GM19397 (cell line): ENCODE measurements at regions not wholly inside any gene's neighbourhood (a gene's known extent, or its start where the extent isn't known, plus 50 kb on each side); places are given as distances from the start of the nearest gene placed in this dataset.
"Not testable (repeated sequence)": the region's sequence is repeated elsewhere in the genome, so short reads cannot be mapped to it uniquely, and the experiment has no call there.

ENCODE experiments used
- ATAC-seq: cut with Tn5 transposase; IDR thresholded peaks from one replicate; pipeline ENCODE4 v1.9.1; 2021; ENCODE audit warnings: mild to moderate bottlenecking, moderate library complexity; ENCODE audit not compliant: unreplicated experiment

DNA sequence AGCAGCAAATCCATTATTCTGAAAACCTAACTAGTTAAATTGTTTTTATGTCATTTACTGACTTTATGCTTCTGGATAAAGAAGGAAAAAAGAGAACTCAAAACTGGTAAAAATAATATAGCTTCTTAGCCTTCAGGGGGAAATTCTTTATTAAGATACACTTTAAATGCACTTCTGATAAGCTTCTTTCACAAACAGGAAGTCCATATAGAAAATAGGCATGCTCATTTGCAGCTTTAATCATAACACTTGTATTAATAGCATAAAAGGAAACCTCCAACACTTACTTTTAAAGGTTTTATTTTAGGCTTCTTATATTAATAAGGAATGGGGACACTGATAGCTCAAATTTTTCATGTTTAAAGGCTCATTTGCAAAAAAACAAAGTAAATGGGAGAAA is 538.0 kb upstream of the SLC35B3 start:
- ATAC-seq: no peak

DNA sequence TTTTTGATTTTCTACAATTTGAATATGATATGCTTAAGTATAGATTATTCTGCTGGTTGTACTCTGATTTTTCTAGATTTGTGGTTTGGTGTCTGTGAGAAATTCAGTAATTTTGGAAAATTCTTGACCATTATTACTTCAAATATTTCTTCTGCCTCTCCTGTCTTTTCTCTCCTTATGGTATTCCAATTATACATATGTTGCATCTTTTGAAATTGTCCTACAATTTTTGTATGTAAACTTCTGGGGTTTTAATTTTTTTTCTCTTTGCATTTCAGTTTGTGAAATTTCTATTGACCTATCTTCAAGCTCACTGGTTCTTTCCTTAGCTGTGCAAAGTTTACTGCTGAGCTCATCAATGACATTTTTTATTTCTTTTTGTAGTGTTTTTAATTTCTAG is 534.4 kb upstream of the SLC35B3 start:
- ATAC-seq: no peak

DNA sequence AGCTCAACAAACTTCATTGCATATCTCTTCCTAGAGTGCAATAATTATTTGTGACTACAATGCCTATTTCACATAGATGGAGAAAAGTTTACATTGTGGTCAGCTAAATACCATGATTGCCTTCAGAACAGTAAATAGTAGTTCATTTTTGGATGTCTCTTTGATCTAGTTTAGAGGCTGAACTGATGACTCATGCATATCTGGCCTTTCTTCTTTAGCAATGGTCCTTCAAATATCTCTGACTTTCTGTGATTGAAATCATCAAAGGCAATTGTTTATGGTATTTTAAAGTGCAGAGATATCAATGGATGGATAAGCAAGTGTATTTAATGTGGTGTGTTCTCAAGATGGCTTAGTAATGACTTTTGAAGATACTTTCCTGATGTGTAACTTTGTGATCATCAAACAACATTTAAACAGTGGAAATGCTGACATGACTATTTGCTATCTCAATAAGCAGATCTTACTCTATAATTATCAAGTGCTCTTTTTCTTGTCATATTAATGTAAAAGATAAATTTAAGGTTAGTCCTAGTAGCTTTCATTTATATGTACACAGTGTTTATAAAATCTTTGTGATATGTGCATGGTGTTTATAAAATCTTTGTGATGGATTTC is 523.7 kb upstream of the SLC35B3 start:
- no peak for ATAC-seq

DNA sequence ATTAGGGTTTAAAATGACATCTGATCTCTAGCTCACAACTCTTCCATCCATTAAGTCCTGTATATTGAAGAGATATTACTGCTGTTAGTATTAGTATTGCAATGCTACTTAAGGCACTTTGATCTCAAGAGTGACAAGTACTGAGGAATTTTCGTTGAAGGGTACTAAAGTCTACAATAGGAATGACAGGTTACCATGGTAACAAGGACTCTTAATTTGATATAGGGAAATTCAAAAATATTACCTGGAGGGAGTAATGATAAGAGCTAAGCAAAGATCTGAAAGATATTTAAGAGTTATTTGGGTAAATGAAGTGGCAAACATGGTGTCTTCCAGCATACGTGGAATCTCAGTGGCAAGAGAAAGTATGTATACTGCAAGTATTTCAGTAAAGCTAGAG is 518.0 kb upstream of the SLC35B3 start:
- ATAC-seq: no peak

DNA sequence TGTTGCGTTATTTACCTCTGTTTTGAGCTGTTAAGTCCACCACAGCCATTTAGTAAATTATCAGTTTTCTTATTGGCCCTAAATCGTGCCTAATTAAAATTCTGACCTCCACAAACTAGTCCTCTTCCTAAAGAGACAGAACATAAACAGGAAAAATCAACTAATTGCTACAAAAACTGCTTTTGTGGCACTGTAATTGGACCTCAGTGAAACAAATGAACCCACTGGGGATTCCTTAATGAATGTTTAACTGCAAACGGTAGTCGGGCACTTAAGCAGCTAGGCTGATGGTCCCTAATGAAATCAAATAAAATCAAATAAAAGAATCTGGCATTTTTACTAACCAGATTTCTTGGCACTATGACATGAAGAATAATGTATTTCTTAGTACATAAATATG is 513.4 kb upstream of the SLC35B3 start:
- no peak for ATAC-seq

DNA sequence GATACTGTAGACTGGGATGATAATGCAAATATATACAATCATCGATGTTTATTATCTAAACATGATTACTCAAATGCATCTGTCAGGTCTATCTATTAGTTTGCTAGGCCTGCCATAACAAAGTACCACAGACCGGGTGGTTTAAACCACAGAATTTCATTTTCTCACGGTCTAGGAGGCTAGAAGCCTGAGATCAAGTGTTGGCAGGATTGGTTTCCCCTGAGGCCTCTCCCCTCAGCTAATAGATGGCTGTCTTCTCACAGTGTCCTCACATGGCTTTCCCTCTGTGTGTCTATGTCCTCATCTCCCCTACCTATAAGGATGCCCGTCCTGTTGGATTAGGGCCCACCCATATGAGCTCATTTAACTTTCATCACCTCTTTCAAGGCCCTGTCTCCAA is 512.6 kb upstream of the SLC35B3 start:
- ATAC-seq: no peak

DNA sequence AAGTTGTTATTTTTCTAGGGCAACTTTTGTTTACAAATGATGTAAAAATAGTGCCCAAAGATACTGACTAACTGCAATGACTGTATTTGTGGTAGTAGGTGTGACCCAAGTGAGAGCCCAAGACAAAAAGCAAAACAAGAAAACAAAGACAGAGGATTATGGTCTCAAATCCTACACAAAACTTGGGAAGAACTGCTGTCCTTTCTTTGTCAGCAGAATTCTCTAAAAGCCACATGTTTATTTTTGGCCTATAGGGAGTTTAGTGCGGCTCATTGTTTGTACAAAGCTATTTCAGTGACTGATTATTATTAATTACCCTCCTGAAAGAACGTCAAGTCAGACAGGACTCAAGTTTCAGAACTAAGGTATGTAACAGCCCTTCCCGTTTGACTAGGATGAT is 509.2 kb upstream of the SLC35B3 start:
- ATAC-seq: no peak

DNA sequence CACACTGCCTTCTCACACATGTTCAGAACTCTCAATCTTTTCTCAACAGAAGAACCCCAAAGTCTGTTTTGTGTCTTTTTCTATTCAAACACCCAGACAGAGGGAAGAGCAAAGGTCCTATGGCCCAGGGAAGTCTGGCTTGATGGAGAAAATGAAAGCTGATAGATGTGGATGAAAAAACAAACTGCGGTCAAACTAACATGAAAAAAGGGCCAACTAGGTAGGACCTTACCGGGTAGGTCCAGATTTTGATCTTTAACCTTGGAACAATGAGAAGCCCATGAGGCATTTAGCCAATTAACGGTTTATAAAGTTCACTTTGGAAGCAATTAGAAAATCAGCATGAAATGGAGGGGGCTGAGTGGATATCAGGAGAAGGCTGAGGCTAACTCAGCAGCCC is 507.7 kb upstream of the SLC35B3 start:
- no peak for ATAC-seq

DNA sequence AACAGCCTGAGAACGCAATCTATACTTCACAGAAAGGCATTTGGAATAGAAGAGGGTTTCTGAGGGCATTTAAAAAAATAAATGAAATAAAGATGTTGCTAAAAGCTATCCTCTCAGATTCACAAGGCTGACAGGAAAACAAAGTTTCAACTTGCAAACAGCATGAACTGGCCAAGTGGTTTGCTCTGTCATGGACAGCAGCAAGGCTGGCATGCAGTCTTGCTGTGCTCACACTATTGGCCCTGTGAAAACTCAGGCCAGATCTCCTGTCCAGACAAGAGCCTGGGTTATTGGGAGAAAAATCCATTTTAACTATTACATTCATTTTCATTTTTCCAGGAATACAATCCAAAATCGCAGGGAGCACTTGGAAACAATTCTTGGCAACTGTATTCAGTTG is 506.2 kb upstream of the SLC35B3 start:
- ATAC-seq: no peak

DNA sequence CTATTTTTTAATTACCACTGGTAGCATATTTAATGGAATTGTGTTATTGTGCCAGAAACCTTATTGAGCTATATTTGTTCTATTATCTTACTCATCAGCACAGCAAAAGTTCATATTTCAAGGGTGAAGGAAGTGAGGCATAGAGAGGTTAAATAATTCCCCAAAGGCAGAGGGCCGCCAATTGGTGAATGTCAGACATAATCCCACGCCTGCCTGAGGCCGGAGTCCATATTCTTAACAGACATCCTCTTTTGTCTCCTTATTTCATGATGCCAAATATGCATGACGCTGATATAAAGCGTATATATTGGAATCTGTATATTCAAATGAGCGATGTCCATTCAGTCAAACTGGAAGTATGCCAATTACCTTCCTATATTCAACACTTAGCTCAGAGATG is 505.0 kb upstream of the SLC35B3 start:
- no peak for ATAC-seq

DNA sequence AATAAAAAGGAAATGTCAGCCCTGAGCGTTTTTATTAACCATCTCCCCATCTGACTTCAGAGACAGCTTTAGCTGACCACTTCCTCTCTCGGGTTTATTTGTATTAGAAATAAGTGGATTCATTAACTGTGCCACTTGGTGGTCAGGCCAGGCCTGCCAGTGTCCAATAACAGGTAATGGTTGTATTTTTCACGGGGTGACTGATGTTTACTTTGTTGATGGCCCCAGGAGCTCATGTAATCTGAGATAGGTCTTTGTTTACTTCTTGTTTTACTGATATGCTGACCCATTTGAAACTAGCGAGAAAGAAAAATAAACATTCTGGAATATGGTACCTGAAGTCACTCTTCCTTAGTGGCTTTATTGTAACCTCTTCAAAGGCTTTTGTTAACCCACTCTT is 504.3 kb upstream of the SLC35B3 start:
- no peak for ATAC-seq

DNA sequence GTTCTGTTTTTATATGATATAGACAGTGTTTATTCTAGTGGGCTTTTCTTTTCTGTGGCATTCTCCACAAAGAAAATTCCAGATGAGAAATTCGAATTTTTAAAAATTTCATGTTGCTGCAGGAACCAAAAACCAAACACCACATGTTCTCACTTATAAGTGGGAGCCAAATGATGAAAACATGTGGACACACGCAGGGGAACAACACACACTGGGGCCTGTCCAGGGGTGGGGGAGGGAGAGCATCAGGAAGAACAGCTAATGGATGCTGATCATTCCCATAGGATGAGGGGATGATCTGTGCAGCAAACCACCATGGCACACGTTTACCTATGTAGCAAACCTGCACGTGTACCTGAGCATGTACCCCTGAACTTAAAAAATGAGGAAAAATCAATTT is 499.0 kb upstream of the SLC35B3 start:
- no peak for ATAC-seq

DNA sequence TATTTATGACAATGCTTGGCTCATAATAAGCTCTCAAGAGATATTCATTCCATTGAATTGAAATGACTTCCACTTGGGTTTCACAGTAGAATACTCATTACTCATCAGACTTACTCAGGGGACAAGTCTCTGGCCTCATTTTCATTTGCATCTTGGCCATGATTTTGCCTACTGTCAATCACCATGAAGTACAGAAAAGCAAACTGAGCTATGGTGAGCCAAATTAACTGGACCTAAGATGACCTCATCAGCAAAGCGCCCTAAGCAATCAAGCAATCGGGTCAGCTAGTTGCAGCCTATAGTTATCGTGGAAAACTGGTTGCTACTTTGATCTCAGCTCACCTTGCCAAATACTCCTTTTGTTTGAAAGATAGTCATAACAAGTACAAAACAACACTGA is 494.7 kb upstream of the SLC35B3 start:
- no peak for ATAC-seq

DNA sequence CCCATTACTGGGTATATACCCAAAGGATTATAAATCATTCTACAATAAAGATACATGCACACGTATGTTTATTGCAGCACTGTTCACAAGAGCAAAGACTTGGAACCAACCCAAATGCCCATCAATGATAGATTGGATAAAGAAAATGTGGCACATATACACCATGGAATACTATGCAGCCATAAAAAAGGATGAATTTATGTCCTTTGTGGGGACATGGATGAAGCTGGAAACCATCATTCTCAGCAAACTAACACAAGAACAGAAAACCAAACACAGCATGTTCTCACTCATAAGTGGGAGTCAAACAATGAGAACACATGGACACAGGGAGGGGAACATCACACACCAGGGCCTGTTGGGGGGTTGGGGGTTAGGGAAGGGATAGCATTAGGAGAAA is 484.9 kb upstream of the SLC35B3 start:
- not testable (repeated sequence) for ATAC-seq

DNA sequence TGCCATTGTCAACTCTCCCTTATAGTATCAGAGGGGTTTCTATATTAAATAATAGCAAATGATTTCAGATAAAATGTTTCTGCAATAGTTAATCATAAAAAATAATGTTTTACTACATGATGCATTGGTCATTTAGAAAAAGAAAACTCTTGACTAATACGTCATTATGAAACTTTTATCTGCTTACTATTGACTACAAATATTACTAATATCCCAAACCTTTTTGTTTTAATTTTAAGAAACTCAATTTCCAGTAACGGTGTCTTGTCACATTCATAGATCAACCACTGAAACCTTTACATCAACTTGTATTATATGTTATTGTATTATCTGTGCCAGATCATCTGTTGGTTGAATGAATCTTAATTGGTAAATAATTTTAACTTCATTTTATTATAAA is 482.9 kb upstream of the SLC35B3 start:
- no peak for ATAC-seq

DNA sequence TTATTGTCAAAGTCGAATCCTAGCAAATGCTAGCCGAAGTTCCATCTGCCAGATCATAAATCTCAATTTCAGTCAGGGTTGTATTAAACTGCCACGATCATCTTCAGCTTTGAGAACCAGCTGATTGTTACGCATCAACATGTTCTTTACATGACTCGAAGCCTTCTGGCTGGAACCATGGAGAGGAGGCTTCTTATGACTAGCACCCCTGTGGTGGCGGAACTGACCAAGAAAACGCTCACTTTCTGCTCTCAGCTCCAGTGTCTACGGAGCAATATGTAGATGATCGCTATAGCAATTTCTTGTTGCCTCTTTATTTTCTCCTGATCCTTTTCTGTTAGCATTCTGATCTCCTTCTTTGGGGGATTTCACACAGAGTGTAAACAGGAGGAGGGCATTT is 479.4 kb upstream of the SLC35B3 start:
- ATAC-seq: no peak

DNA sequence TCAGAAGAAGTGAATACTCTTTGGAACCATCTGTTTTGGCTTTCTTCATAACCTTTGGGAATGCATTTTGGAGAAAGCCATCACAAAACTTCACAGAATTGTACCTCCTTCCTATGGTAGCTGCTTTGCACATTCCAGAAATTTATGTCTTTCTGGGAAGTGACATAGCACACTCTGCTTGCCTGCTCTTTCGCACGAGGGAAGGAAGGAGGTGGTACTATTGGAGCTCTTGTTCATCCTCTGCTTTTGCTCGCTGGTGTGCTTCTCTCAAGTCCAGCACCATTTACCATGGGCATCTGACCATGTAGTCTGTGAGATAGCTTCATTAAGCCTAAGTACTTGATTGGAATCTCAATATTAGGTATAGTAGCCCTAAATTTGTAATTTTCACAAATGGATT is 473.3 kb upstream of the SLC35B3 start:
- no peak for ATAC-seq

DNA sequence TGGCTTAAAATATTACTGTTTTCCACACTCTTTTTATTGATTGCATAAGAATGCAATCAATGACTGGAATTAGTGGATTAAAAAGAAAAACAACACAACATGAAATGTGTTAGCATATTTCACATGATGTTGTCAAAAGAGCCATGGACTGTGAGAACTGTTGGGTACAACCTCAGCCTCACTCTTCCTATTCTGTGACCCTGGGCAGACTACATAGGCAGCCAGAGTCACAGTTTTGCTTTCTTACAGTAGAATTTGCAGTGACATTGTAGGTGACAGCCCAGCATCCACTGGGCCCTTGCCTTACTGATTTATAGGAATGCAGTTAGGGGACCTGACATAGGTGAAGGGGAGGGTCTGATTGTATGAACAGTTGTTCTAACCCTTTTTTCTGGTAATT is 471.4 kb upstream of the SLC35B3 start:
- no peak for ATAC-seq

DNA sequence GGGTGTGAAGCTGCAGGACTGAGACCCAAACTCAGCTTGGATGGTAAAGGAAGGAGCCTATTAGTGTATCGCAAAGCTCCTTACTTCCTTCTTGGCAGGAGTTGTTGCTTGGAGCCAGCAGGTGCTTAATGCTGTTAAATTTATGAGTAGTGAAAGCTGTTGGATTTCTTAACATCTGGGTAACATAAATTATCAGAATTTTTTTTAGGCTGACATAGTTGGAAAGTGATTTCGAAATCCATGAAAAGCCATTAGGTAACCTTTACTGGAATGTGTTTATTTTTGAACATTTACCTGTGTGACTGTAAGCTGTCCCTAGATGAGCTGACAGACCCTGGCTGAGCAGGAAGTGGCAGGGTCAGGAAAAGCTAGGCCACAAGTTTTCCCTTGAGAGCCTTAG is 470.4 kb upstream of the SLC35B3 start:
- ATAC-seq: no peak

DNA sequence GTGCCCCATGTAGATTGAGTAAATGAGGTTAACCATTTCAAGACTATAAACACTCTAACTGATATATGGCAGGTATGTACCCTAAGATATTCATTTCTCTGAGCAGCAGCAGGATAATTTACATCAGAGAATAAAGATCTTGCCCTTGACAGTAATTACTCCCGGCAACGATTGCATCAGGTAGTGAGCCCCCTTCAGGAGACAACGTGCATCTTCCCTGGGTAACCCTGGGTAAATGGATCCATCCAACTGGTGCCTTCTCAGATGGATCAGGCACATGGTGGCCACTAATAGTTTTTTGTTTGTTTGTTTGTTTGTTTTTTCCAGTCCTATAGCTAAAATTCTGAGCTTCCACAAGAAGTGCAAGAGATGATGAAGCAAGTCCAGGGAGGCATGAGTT is 469.4 kb upstream of the SLC35B3 start:
- ATAC-seq: no peak

DNA sequence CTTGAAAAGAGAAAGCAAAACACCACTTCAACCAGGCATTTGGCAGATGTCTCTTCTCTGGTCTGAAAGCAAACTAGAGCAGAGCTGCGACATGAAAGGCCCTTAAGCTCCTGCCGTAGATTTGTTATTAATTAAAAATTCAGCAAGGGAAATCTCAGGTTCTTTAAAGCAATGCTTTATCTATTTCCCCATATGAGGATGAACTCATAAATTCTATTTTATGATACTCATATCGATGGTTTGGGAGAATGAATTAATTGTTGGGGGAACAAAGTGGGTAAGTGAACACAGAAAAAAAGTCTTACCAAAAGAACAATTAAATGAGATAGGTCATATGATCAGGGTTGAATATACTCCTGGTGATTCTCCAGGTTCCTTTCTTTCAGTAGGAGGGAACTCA is 464.7 kb upstream of the SLC35B3 start:
- ATAC-seq: no peak

DNA sequence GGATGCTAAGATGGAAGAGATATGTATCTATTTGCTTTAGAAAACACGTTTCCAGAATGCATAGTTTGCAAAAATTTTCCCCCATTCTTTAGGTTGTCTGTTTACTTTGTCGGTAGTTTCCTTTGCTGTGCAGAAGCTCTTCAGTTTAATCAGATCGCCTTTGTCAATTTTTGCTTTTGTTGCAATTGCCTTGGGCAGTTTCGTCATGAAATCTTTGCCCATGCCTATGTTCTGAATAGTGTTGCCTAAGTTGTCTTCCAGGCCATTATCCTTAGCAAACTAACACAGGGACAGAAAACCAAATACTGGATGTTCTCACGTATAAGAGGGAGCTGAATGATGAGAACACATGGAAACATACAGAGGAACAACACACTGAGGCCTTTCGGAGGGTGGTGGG is 454.2 kb upstream of the SLC35B3 start:
- ATAC-seq: no peak

DNA sequence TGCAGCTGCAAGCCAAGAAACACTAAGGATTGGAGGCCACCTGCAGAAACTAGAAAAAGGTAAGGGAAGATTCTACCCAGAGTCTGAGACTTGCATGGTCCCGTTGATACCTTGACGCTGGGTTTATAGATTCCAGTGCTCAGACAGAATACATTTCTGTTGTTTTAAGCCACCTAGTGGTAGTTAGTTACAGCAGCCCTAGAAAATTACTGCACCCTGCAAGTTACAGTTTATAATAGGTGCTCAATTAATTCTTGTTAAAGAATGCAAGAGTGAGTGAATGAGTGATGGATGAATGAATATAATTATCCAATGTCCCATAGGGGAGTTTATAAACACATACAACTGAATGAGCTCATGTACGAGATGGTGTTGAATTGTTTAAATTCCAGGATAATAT is 453.1 kb upstream of the SLC35B3 start:
- ATAC-seq: no peak

DNA sequence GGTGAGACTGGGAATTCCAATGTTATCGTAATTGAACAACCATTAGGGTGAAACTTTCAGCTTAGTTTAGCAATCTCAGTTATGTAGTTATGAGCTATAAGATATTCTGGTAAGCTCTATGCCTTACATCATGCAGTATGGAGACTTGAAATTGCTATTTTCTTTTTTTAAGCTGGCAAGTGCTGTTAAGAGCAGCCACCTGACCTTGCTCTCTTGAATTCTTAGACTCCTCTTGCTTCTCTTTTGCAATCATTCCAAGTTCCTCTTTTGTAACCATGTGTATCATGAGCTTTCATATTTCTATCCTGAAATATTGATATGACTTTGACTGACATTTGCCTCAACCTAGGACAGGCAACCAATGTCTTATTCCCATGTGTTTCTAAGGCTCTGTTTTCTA is 446.3 kb upstream of the SLC35B3 start:
- no peak for ATAC-seq
